Esophagus squamous epithelium (tissue), 4 donors: ENCODE measurements at regions not wholly inside any gene's neighbourhood (a gene's known extent, or its start where the extent isn't known, plus 50 kb on each side); places are given as distances from the start of the nearest gene placed in this dataset.

Experiments used
- CTCF ChIP-seq, 6 experiments: fragments of 450-650 bp in 4 of 6; fragments of 200-600 bp in 2 of 6; sonication (generic) in 2 of 6; IDR thresholded peaks; one replicate each; pipeline ENCODE4 v1.5.1; 2016 to 2019; ENCODE audit warnings: antibody characterized with exemption in 6 of 6, mild to moderate bottlenecking in 4 of 6, moderate library complexity in 4 of 6
- POLR2A ChIP-seq, 4 donors: fragments of 450-650 bp; IDR thresholded peaks; one replicate each; pipeline ENCODE4 v1.6.1; 2017; ENCODE audit warnings: antibody characterized with exemption in 4 of 4, mild to moderate bottlenecking in 4 of 4, moderate library complexity in 3 of 4

GRCh38 chrX:50980251-50980650, 69.7 kb downstream of the BMP15 start:
- TF ChIP-seq CTCF (IDR thresholded peaks at IDR 0.05) (no peak), POLR2A (IDR thresholded peaks at IDR 0.05) (no peak)
